IMR-90 (cell line): ENCODE measurements at regions not wholly inside any gene's neighbourhood (a gene's known extent, or its start where the extent isn't known, plus 50 kb on each side); places are given as distances from the start of the nearest gene placed in this dataset.
A peak's percentile ranks its signal among the peaks of the same experiment; 100 is the strongest.

Experiments
- ATAC-seq: fragments of 200-7000 bp; cut with Tn5 transposase; 2 replicates; pipeline ENCODE4 v1.9.1; 2020; ENCODE audit warnings: low read depth, mild to moderate bottlenecking, moderate library complexity
- BruUV-seq: library from RNA; stranded (reverse); fragments of 400-500 nt; replicated peaks from 2 replicates; lab custom pipeline; 2021; lab: Mats Ljungman, UMichigan
- CTCF ChIA-PET: fragments of 300-600 bp; formaldehyde crosslinking; extraction: SDS; loops from one replicate; lab custom pipeline; 2021; ENCODE audit warnings: antibody characterized with exemption; lab: Yijun Ruan, JAX
- POLR2A ChIA-PET: fragments of 300-600 bp; sonication (Branson Sonifier 250); formaldehyde crosslinking; loops from one replicate; lab custom pipeline; 2022; ENCODE audit warnings: antibody characterized with exemption; ENCODE audit not compliant: unreplicated experiment; lab: Charles Lee
- DNase-seq: peaks from one replicate; pipeline ENCODE4 v3.0.0; 2013
- H2AFZ ChIP-seq: replicated peaks from 2 replicates; pipeline ENCODE3; 2013; ENCODE audit warnings: low read length, mild to moderate bottlenecking; ENCODE audit not compliant: poor library complexity
- H2AK5ac ChIP-seq: 2 replicates; pipeline ENCODE4 v1.6.1; 2013; ENCODE audit warnings: low read depth, low read length, inconsistent platforms
- H2AK9ac ChIP-seq: replicated peaks from 2 replicates; pipeline ENCODE3; 2013; ENCODE audit warnings: mild to moderate bottlenecking, low read depth, low read length, moderate library complexity; ENCODE audit not compliant: poor library complexity
- H2BK120ac ChIP-seq: 2 replicates; pipeline ENCODE4 v1.6.1; 2013; ENCODE audit warnings: low read depth, low read length, inconsistent platforms
- H2BK15ac ChIP-seq: 3 replicates; pipeline ENCODE4 v1.6.1; 2013; ENCODE audit warnings: low read depth, low read length, inconsistent platforms
- H2BK20ac ChIP-seq: 2 replicates; pipeline ENCODE4 v1.6.1; 2013; ENCODE audit warnings: low read depth, mild to moderate bottlenecking, inconsistent platforms, low read length, moderate library complexity
- H2BK5ac ChIP-seq: 2 replicates; pipeline ENCODE4 v1.6.1; 2013; ENCODE audit warnings: mild to moderate bottlenecking, low read depth, low read length, inconsistent platforms; ENCODE audit not compliant: poor library complexity, severe bottlenecking
- H3K14ac ChIP-seq: replicated peaks from 2 replicates; pipeline ENCODE4 v1.6.1; 2013; ENCODE audit warnings: low read depth, low read length, inconsistent platforms
- H3K18ac ChIP-seq: 2 replicates; pipeline ENCODE4 v1.6.1; 2013; ENCODE audit warnings: low read depth, low read length, control low read depth
- H3K23ac ChIP-seq: 2 replicates; pipeline ENCODE4 v1.6.1; 2013; ENCODE audit warnings: low read depth, low read length, inconsistent platforms
- H3K27ac ChIP-seq: 2 replicates; pipeline ENCODE4 v1.5.1; 2013; ENCODE audit warnings: mild to moderate bottlenecking, control low read depth, low read length; ENCODE audit not compliant: insufficient read depth
- H3K27me3 ChIP-seq: 2 replicates; pipeline ENCODE4 v1.6.1; 2013; ENCODE audit warnings: low read length; ENCODE audit not compliant: control insufficient read depth, insufficient read depth
- H3K36me3 ChIP-seq: 2 replicates; pipeline ENCODE4 v1.6.1; 2013; ENCODE audit warnings: low read length, mixed read lengths; ENCODE audit not compliant: control insufficient read depth, insufficient read depth
- H3K4ac ChIP-seq: 2 replicates; pipeline ENCODE4 v1.6.1; 2013; ENCODE audit warnings: low read depth, low read length, inconsistent platforms
- H3K4me1 ChIP-seq: 2 replicates; pipeline ENCODE4 v1.6.1; 2013; ENCODE audit warnings: low read length, mixed read lengths; ENCODE audit not compliant: control insufficient read depth, insufficient read depth
- H3K4me2 ChIP-seq: 2 replicates; pipeline ENCODE4 v1.6.1; 2013; ENCODE audit warnings: low read depth, mild to moderate bottlenecking, control low read depth, low read length, moderate library complexity
- H3K4me3 ChIP-seq: 2 replicates; pipeline ENCODE4 v1.5.1; 2013; ENCODE audit warnings: low read depth, mild to moderate bottlenecking, control low read depth, low read length, moderate library complexity; ENCODE audit not compliant: insufficient read depth
- H3K56ac ChIP-seq: 2 replicates; pipeline ENCODE4 v1.6.1; 2013; ENCODE audit warnings: low read length, inconsistent platforms; ENCODE audit not compliant: insufficient read depth; ENCODE audit errors: extremely low read depth
- H3K79me1 ChIP-seq, 2 experiments: 2 replicates each; pipeline ENCODE4 v1.6.1; 2013; ENCODE audit warnings: low read length in 2 of 2, inconsistent platforms in 1 of 2, low read depth in 1 of 2
- H3K9ac ChIP-seq: 2 replicates; pipeline ENCODE4 v1.6.1; 2013; ENCODE audit warnings: low read depth, low read length, control low read depth
- H3K9me1 ChIP-seq: 2 replicates; pipeline ENCODE4 v1.6.1; 2013; ENCODE audit warnings: low read length, inconsistent platforms; ENCODE audit not compliant: insufficient read depth
- H3K9me3 ChIP-seq: 2 replicates; pipeline ENCODE4 v1.6.1; 2013; ENCODE audit warnings: low read length; ENCODE audit not compliant: control insufficient read depth, insufficient read depth
- H4K20me1 ChIP-seq: 2 replicates; pipeline ENCODE4 v1.6.1; 2013; ENCODE audit warnings: low read length, inconsistent platforms; ENCODE audit not compliant: insufficient read depth
- H4K5ac ChIP-seq: 2 replicates; pipeline ENCODE4 v1.6.1; 2013; ENCODE audit warnings: mild to moderate bottlenecking, low read depth, low read length, control low read depth
- H4K8ac ChIP-seq, 2 experiments: 2 replicates each; pipeline ENCODE4 v1.6.1; 2013; ENCODE audit warnings: low read depth in 2 of 2, low read length in 2 of 2, control low read depth in 1 of 2, inconsistent platforms in 1 of 2
- H4K91ac ChIP-seq: 2 replicates; pipeline ENCODE4 v1.6.1; 2013; ENCODE audit warnings: low read depth, low read length, inconsistent platforms; ENCODE audit not compliant: insufficient read depth
- BHLHE40 ChIP-seq: fragments of 150-350 bp; IDR thresholded peaks from 2 replicates; pipeline ENCODE4 v1.6.1; 2016; ENCODE audit warnings: mild to moderate bottlenecking, low read depth, low read length
- MAFK ChIP-seq: IDR thresholded peaks from 2 replicates; pipeline ENCODE4 v1.6.1; 2012; ENCODE audit warnings: low read depth, low read length, improper control_type of control experiment
- NFE2L2 ChIP-seq: fragments of 150-350 bp; IDR thresholded peaks from 2 replicates; pipeline ENCODE4 v1.6.1; 2016; ENCODE audit warnings: low read depth, mild to moderate bottlenecking, low read length
- RAD21 ChIP-seq: IDR thresholded peaks from 2 replicates; pipeline ENCODE4 v1.6.1; 2012; ENCODE audit warnings: low read length, improper control_type of control experiment
- WGBS, 2 experiments: methylation state at CpG; one replicate each; pipeline versions ENCODE4 v1.1.5 to v1.1.7; 2013; ENCODE audit warnings: missing lambda C conversion rate in 2 of 2; ENCODE audit not compliant: insufficient read length in 1 of 2; ENCODE audit errors: extremely low coverage in 2 of 2; 5-methylcytosine and 5-hydroxymethylcytosine counted together
- dilution Hi-C: fragments of 300-500 bp; cut with HindIII; formaldehyde crosslinking; loops from one replicate; pipeline ENCODE4 v1.14.3; 2018; ENCODE audit warnings: low sequenced_read_pairs; ENCODE audit not compliant: unreplicated experiment
- in situ Hi-C: fragments of 300-500 bp; cut with MboI; formaldehyde crosslinking; loops from 3 replicates; pipeline ENCODE4 v1.14.3; 2019; ENCODE audit warnings: low sequenced_read_pairs, inconsistent platforms, mixed read lengths
- intact Hi-C: fragments of 100-400 bp; cut with micrococcal nuclease; formaldehyde crosslinking; loops from 2 replicates; pipeline ENCODE4 v1.10.0; 2022

DNA sequence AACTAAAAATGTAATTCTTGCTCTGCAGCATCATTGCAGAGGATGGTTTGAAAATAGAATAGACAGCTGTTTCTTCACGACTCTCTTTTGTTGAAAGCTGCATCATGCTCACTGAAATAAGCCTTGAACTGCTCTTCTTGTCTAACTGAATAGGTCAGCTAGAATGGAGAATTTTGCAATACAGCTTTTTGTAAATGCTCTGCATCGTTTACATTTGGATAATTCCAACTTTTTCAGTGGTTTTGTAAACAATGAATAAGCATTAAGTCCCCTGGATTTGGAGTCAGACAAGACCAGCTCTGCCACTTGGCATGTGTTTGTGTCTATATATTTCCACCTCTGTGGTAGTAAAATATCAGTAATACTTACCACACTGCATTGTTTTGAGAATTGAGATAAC lies 95.2 kb downstream of the PLSCR2 start:
- Histone ChIP-seq H2BK120ac (no peak overlapping the region), H3K27ac (no peak overlapping the region), H4K20me1 (no peaks in the 10 kb centered on the region), H4K8ac (no peak overlapping the region), H4K5ac (no peak overlapping the region), H2BK5ac (no peak overlapping the region), H3K79me1 (no peaks in the 10 kb centered on the region), H2BK15ac (no peak overlapping the region), H3K4me3 (no peak overlapping the region), H3K56ac (no peak overlapping the region), H2AK9ac (no peak overlapping the region), H2AK5ac (no peak overlapping the region), H4K91ac (no peak overlapping the region), H3K4ac (no peak overlapping the region), H3K9me3 (peaks cover 2% of the 10 kb centered on the region; the same call in 1 of the 2 replicates), H3K27me3 (no peaks in the 10 kb centered on the region), H3K23ac (no peak overlapping the region), H3K9ac (no peak overlapping the region), H3K4me1 (peaks cover 5% of the 10 kb centered on the region; the same call in 1 of the 2 replicates), H3K9me1 (no peaks in the 10 kb centered on the region), H2AFZ (no peak overlapping the region), H3K14ac (no peak overlapping the region), H3K36me3 (no peaks in the 10 kb centered on the region), H3K4me2 (no peak overlapping the region), H3K18ac (no peak overlapping the region), H2BK20ac (no peak overlapping the region)
- ATAC-seq, result peak; percentile 77
- intact Hi-C loops (no loop called here), dilution Hi-C loops (no loop called here), in situ Hi-C loops (no loop called here)
- no TSS peak for BruUV-seq
- ChIA-PET POLR2A (no interaction called here), CTCF (interaction anchor here (1.1 to 1.6 kb wide), 3 partner anchors 8 to 184 kb away, joined by 3 to 8 read pairs (median 5); no protein-coding TSS in a partner anchor)
- no CpG with 5 or more reads among the region's 2 CpGs for WGBS, 2 experiments
- TF ChIP-seq BHLHE40, result no peak
- peak; percentile 32; the same call in 1 of the 2 replicates for TF ChIP-seq NFE2L2
- TF ChIP-seq RAD21, result no peak
- TF ChIP-seq MAFK, result no peak
- peak; percentile 49 for DNase-seq
